ENCODE measurements at regions not wholly inside any gene's neighbourhood (a gene's known extent, or its start where the extent isn't known, plus 50 kb on each side); places are given as distances from the start of the nearest gene placed in this dataset.

DNA sequence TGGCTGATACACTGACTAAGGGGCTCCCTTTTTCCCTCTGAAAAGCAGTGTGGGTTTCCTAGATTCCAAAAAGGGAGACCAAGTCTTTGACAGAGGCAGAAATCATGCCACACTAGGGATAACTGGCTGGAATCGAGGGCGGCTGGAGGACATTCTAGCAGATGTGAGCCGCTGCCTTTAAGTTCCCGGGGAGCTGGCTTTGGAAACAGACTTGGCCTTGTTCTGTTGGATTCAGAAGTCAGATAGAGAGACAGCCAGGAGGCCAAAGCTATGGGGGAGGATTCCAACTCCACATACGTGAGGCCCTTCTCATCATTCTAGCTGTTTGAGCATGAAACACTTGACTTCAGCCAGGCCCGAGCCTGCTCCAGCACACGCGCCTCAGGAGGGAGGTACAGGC lies 109.9 kb upstream of the FOXC1 start:
- Histone ChIP-seq H3K36me3 (ENCODE audit: control insufficient read depth in 1 of 2, insufficient read depth in 2 of 2, low read length in 2 of 2) (no peaks in the 10 kb centered on the region), H3K9me3 (ENCODE audit: control insufficient read depth in 1 of 2, low read length in 2 of 2) (peaks cover 0 to 5% of the 10 kb centered on the region in 2 donors), H3K27me3 (ENCODE audit: low read depth, low read length) (no peaks in the 10 kb centered on the region), H3K4me1 (ENCODE audit: control insufficient read depth in 1 of 2, insufficient read depth in 2 of 2, low read length in 2 of 2) (peaks cover 0 to 22% of the 10 kb centered on the region in 2 donors), H3K4me3 (ENCODE audit: low read depth in 1 of 2, low read length in 2 of 2) (no peak overlapping the region), H3K27ac (ENCODE audit: low read length) (no peak overlapping the region)

DNA sequence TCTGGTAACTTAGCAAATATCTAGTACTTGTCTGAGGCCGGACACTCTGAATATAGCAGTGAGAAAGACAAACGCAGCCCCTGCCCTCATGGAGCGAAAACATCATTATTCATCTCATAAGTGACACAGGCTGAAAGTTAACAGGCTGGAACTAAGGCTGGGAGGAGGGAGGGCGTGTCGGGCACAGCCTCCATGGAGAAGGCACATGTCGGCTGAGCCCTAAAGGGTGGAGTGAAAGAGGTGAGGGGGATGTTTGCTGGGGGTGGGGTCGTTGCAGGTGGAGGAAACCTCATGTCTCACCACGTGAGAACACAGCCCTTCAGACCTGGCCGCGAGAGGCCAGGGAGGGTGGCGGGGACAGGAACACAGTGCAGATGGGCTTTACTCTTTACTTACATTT lies 108.8 kb upstream of the FOXC1 start:
- Histone ChIP-seq H3K4me3 (ENCODE audit: low read depth in 1 of 2, low read length in 2 of 2) (no peak overlapping the region), H3K4me1 (ENCODE audit: control insufficient read depth in 1 of 2, insufficient read depth in 2 of 2, low read length in 2 of 2) (peaks cover 0 to 22% of the 10 kb centered on the region in 2 donors), H3K36me3 (ENCODE audit: control insufficient read depth in 1 of 2, insufficient read depth in 2 of 2, low read length in 2 of 2) (no peaks in the 10 kb centered on the region), H3K27ac (ENCODE audit: low read length) (no peak overlapping the region), H3K27me3 (ENCODE audit: low read depth, low read length) (no peaks in the 10 kb centered on the region), H3K9me3 (ENCODE audit: control insufficient read depth in 1 of 2, low read length in 2 of 2) (peaks cover 0 to 2% of the 10 kb centered on the region in 2 donors)

DNA sequence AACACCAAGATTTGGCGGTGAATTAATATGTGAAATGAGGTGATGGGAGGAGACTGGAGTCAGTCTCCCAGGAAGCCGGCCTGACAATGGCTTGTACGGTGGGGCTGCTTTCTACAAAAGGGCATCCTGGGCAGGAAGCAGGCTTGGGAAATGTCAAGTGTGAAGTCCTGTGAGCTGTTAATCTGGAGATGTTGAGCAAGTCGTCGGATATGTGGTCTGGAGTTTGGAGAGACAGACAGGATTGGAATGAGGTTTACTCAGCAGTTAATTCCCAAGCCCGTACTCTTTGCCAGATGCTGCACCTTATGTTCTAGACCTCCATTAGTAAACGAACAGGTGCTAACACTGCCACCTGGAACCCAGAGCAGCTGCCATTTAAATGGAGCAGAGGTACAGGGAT lies 107.7 kb upstream of the FOXC1 start:
- H3K36me3 ChIP-seq (ENCODE audit: control insufficient read depth in 1 of 2, insufficient read depth in 2 of 2, low read length in 2 of 2): no peaks in the 10 kb centered on the region

DNA sequence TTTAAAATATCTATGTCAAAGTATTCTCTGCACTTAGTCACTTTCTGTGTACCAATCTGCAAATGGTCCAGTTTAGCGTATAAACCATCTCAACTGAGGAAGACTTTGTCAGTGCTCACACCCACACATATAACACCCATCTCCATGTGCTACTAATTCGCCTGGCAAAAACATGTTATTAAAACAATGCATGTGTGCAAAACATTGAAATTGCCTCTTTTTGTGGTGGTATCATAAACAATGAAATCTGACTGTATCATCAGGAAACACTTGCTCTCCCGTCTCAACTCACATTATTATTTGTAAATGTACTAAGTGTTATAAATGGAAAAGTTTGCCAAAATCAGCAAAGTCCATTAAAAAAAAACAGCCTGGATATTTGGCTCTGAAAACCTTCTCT lies 105.9 kb upstream of the FOXC1 start:
- no peaks in the 10 kb centered on the region for H3K9me3 ChIP-seq (ENCODE audit: control insufficient read depth in 1 of 2, low read length in 2 of 2)
- H3K27ac ChIP-seq (ENCODE audit: low read length): no peak overlapping the region
- no peak overlapping the region for H3K4me3 ChIP-seq (ENCODE audit: low read depth in 1 of 2, low read length in 2 of 2)
- no peaks in the 10 kb centered on the region for H3K36me3 ChIP-seq (ENCODE audit: control insufficient read depth in 1 of 2, insufficient read depth in 2 of 2, low read length in 2 of 2)
- H3K27me3 ChIP-seq (ENCODE audit: low read depth, low read length): no peaks in the 10 kb centered on the region
- peaks cover 0 to 2% of the 10 kb centered on the region in 2 donors for H3K4me1 ChIP-seq (ENCODE audit: control insufficient read depth in 1 of 2, insufficient read depth in 2 of 2, low read length in 2 of 2)

More for the DNA sequence above, 107.7 kb upstream of the FOXC1 start:
- no peaks in the 10 kb centered on the region for H3K9me3 ChIP-seq (ENCODE audit: control insufficient read depth in 1 of 2, low read length in 2 of 2)
- H3K4me1 ChIP-seq (ENCODE audit: control insufficient read depth in 1 of 2, insufficient read depth in 2 of 2, low read length in 2 of 2): peaks cover 0 to 19% of the 10 kb centered on the region in 2 donors
- H3K4me3 ChIP-seq (ENCODE audit: low read depth in 1 of 2, low read length in 2 of 2): no peak overlapping the region
- H3K27me3 ChIP-seq (ENCODE audit: low read depth, low read length): no peaks in the 10 kb centered on the region
- no peak overlapping the region for H3K27ac ChIP-seq (ENCODE audit: low read length)

DNA sequence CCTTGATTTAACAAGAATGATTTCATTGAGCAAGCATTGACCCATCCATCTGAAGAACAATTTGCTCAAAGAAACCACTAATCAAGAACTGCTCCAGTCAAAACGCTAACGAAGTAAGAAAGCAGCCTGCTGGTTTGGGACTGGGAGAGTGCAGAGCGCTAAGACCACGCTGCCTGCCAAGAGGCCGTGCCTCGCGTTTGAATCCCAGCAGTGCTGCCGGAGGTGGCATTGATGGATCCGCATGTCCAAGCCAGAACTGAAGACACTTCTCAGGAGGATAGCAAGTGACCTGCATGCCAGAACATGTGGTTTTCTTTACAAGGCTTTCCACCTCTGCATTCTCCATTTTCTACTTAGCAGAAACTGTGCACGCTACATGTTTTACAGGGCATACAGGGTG lies 105.2 kb upstream of the FOXC1 start:
- H3K4me3 ChIP-seq (ENCODE audit: low read depth in 1 of 2, low read length in 2 of 2): no peak overlapping the region

DNA sequence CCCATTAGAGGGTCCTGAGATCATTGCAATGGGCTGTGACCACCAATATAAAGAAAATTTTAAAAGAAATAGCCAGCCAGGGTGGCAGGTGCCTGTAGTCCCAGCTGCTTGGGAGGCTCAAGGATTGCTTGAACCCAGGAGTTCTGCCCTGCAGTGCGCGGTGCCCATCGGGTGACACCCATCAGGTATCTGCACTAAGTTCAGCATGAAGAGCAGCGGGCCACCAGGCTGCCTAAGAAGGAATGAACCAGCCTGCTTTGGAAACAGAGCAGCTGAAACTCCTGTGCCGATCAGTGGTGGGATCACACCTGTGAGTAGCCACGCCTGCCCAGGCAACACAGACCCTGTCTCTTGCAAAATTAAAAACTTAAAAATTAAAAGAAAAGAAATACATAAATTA lies 102.5 kb upstream of the FOXC1 start:
- no peaks in the 10 kb centered on the region for H3K9me3 ChIP-seq (ENCODE audit: control insufficient read depth in 1 of 2, low read length in 2 of 2)
- no peaks in the 10 kb centered on the region for H3K27me3 ChIP-seq (ENCODE audit: low read depth, low read length)
- no peaks in the 10 kb centered on the region for H3K4me1 ChIP-seq (ENCODE audit: control insufficient read depth in 1 of 2, insufficient read depth in 2 of 2, low read length in 2 of 2)
- H3K36me3 ChIP-seq (ENCODE audit: control insufficient read depth in 1 of 2, insufficient read depth in 2 of 2, low read length in 2 of 2): no peaks in the 10 kb centered on the region
- no peak overlapping the region for H3K27ac ChIP-seq (ENCODE audit: low read length)
- no peak overlapping the region for H3K4me3 ChIP-seq (ENCODE audit: low read depth in 1 of 2, low read length in 2 of 2)

More for the DNA sequence above, 105.2 kb upstream of the FOXC1 start:
- no peak overlapping the region for H3K27ac ChIP-seq (ENCODE audit: low read length)
- H3K4me1 ChIP-seq (ENCODE audit: control insufficient read depth in 1 of 2, insufficient read depth in 2 of 2, low read length in 2 of 2): no peaks in the 10 kb centered on the region
- no peaks in the 10 kb centered on the region for H3K9me3 ChIP-seq (ENCODE audit: control insufficient read depth in 1 of 2, low read length in 2 of 2)
- H3K27me3 ChIP-seq (ENCODE audit: low read depth, low read length): no peaks in the 10 kb centered on the region
- no peaks in the 10 kb centered on the region for H3K36me3 ChIP-seq (ENCODE audit: control insufficient read depth in 1 of 2, insufficient read depth in 2 of 2, low read length in 2 of 2)

DNA sequence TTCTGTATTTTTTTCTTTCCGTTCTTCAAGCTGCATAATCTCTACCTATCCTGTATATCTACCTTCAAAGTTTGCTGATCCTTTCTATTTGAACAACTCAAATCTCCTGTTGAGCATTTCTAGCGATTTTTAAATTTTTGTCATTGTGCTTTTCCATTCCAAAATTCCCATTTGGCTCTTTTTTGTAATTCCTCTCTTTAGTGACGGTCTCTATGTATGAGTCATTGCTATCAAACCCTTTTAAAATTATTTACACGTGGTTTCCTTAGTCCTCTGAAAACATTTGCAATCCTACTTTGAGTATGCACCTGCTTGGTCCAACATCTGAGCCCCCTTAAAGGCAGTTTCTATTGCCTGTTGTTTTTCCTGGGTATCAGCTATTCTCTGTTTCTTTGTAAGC lies 100.5 kb upstream of the FOXC1 start:
- Histone ChIP-seq H3K36me3 (ENCODE audit: control insufficient read depth in 1 of 2, insufficient read depth in 2 of 2, low read length in 2 of 2) (no peaks in the 10 kb centered on the region), H3K4me3 (ENCODE audit: low read depth in 1 of 2, low read length in 2 of 2) (no peak overlapping the region), H3K27ac (ENCODE audit: low read length) (no peak overlapping the region), H3K9me3 (ENCODE audit: control insufficient read depth in 1 of 2, low read length in 2 of 2) (no peaks in the 10 kb centered on the region), H3K4me1 (ENCODE audit: control insufficient read depth in 1 of 2, insufficient read depth in 2 of 2, low read length in 2 of 2) (no peaks in the 10 kb centered on the region), H3K27me3 (ENCODE audit: low read depth, low read length) (no peaks in the 10 kb centered on the region)

DNA sequence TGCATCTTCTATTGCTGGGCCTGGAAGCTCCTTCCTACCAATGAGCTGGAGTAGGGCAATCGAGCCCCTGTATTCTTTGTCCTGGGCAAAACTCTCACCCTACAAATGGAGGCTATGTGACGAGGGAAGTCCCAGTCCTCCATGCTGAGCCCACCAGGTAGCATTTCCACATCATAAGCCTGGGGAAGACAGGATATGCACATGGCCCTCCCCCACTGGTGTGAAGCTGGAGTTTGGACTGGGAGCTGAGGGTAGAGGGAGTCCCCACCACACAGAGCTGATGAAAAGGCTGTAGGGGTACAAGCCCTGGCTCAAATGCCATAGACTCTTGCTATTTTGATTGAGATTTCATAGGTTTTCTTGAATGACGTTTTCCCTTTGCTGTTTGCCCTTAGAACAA lies 99.5 kb upstream of the FOXC1 start:
- Histone ChIP-seq H3K9me3 (ENCODE audit: control insufficient read depth in 1 of 2, low read length in 2 of 2) (no peaks in the 10 kb centered on the region), H3K36me3 (ENCODE audit: control insufficient read depth in 1 of 2, insufficient read depth in 2 of 2, low read length in 2 of 2) (no peaks in the 10 kb centered on the region), H3K4me3 (ENCODE audit: low read depth in 1 of 2, low read length in 2 of 2) (no peak overlapping the region), H3K27me3 (ENCODE audit: low read depth, low read length) (no peaks in the 10 kb centered on the region), H3K27ac (ENCODE audit: low read length) (no peak overlapping the region), H3K4me1 (ENCODE audit: control insufficient read depth in 1 of 2, insufficient read depth in 2 of 2, low read length in 2 of 2) (no peaks in the 10 kb centered on the region)

DNA sequence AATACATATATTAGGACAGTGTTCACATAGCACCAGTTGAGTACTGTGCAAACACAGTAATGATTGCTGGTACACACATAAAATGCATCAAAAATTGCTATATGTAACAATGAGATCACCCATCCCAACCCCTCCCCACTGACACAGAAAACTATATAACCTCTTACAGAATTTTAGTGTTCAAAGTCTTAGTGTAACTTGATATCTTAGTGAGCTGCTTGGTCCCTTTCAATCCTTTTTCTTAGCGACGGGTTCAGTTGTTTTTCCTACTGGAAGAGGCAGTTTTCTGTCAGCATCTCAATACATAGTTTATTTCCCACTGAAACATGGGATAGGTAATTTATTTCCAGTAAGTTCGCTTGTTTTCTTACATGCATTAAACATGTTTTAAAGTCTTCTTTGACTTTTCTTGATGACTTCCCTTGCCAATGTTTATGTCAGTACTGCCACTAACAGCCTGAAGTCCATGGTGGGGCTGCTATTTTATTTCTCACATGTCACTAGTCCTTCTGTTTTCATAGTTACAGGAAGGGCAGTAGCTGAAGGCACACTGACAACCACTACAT lies 96.4 kb upstream of the FOXC1 start:
- H3K27ac ChIP-seq (ENCODE audit: low read length): no peak overlapping the region
- H3K27me3 ChIP-seq (ENCODE audit: low read depth, low read length): no peaks in the 10 kb centered on the region
- H3K4me1 ChIP-seq (ENCODE audit: control insufficient read depth in 1 of 2, insufficient read depth in 2 of 2, low read length in 2 of 2): no peaks in the 10 kb centered on the region

DNA sequence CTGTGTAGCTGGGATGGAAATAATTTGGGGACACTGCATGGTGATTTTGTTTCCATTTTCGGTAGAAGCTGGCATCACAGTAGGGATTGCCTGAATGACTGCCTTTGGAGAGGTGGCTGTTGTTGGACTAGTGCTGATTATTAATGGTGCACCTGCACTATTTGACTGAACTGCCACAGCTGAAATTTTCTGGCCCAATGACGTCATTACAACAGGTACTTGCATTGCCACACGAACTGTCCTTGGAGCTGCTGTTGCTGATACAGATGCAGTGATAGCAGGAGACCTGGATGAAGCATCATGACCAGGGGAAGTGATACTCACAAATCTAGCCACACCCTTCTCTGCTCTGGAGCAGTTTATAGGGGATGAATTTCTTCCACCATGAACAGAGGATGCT lies 95.6 kb upstream of the FOXC1 start:
- H3K27ac ChIP-seq (ENCODE audit: low read length): no peak overlapping the region

More for the DNA sequence above, 96.4 kb upstream of the FOXC1 start:
- Histone ChIP-seq H3K36me3 (ENCODE audit: control insufficient read depth in 1 of 2, insufficient read depth in 2 of 2, low read length in 2 of 2) (no peaks in the 10 kb centered on the region), H3K9me3 (ENCODE audit: control insufficient read depth in 1 of 2, low read length in 2 of 2) (no peaks in the 10 kb centered on the region), H3K4me3 (ENCODE audit: low read depth in 1 of 2, low read length in 2 of 2) (no peak overlapping the region)

DNA sequence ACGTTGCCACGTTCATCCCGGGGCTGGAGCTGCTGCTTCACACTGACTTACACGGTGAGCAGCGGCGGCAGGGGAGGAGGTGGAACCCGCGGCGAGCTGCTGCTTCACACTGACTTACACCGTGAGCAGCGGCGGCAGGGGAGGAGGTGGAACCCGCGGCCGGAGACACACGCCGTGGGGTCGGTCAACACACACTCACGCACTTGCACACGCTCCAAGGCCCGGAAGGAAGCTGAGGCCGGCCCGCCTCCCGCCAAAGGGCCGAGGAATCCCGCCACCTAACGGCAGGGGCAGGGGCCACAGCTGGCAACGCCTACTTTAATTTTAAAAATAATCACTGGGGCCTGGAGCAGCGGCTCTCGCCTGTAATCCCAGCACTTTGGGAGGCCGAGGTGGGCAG lies 94.4 kb upstream of the FOXC1 start:
- H3K4me1 ChIP-seq (ENCODE audit: control insufficient read depth in 1 of 2, insufficient read depth in 2 of 2, low read length in 2 of 2): no peaks in the 10 kb centered on the region
- no peak overlapping the region for H3K4me3 ChIP-seq (ENCODE audit: low read depth in 1 of 2, low read length in 2 of 2)
- H3K9me3 ChIP-seq (ENCODE audit: control insufficient read depth in 1 of 2, low read length in 2 of 2): no peaks in the 10 kb centered on the region
- no peak overlapping the region for H3K27ac ChIP-seq (ENCODE audit: low read length)
- no peaks in the 10 kb centered on the region for H3K36me3 ChIP-seq (ENCODE audit: control insufficient read depth in 1 of 2, insufficient read depth in 2 of 2, low read length in 2 of 2)
- no peaks in the 10 kb centered on the region for H3K27me3 ChIP-seq (ENCODE audit: low read depth, low read length)

More for the DNA sequence above, 95.6 kb upstream of the FOXC1 start:
- H3K4me3 ChIP-seq (ENCODE audit: low read depth in 1 of 2, low read length in 2 of 2): no peak overlapping the region
- no peaks in the 10 kb centered on the region for H3K36me3 ChIP-seq (ENCODE audit: control insufficient read depth in 1 of 2, insufficient read depth in 2 of 2, low read length in 2 of 2)
- H3K27me3 ChIP-seq (ENCODE audit: low read depth, low read length): no peaks in the 10 kb centered on the region
- H3K9me3 ChIP-seq (ENCODE audit: control insufficient read depth in 1 of 2, low read length in 2 of 2): no peaks in the 10 kb centered on the region
- H3K4me1 ChIP-seq (ENCODE audit: control insufficient read depth in 1 of 2, insufficient read depth in 2 of 2, low read length in 2 of 2): no peaks in the 10 kb centered on the region

DNA sequence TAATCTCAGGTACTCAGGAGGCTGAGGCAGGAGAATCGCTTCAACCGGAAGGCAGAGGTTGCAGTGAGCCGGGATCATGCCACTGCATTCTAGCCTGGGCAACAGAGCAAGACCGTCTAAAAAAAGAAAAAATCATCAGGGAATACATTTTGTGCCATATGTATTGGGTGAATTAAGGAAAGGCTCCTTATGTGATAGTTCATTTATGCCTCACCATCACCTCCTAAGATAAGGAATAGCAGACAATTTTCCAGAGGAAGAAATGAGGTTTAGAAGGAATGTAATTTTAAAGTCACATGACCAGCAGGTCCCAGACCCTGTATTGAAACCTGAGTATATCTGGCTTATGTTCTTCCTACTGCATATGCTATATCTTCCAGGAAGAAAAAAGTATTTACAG lies 93.9 kb upstream of the FOXC1 start:
- Histone ChIP-seq H3K9me3 (ENCODE audit: control insufficient read depth in 1 of 2, low read length in 2 of 2) (no peaks in the 10 kb centered on the region), H3K36me3 (ENCODE audit: control insufficient read depth in 1 of 2, insufficient read depth in 2 of 2, low read length in 2 of 2) (no peaks in the 10 kb centered on the region), H3K4me1 (ENCODE audit: control insufficient read depth in 1 of 2, insufficient read depth in 2 of 2, low read length in 2 of 2) (no peaks in the 10 kb centered on the region), H3K27me3 (ENCODE audit: low read depth, low read length) (no peaks in the 10 kb centered on the region), H3K27ac (ENCODE audit: low read length) (no peak overlapping the region), H3K4me3 (ENCODE audit: low read depth in 1 of 2, low read length in 2 of 2) (no peak overlapping the region)

Data from muscle layer of duodenum (tissue), 2 donors.